ENCODE measurements at regions not wholly inside any gene's neighbourhood (a gene's known extent, or its start where the extent isn't known, plus 50 kb on each side); places are given as distances from the start of the nearest gene placed in this dataset.
"Not testable (repeated sequence)": the region's sequence is repeated elsewhere in the genome, so short reads cannot be mapped to it uniquely, and the experiment has no call there.

GRCh38 chr16:29355339-29356059, 51.0 kb downstream of the NPIPB11 start:
- not testable (repeated sequence) for DNase-seq

- not testable (repeated sequence) for DNase-seq
Observed at GRCh38 chr16:29354449-29354848, 52.1 kb downstream of the NPIPB11 start.

GRCh38 chr16:29352617-29352999, 53.9 kb downstream of the NPIPB11 start:
- DNase-seq = not testable (repeated sequence)

GRCh38 chr16:29351970-29352616, 54.4 kb downstream of the NPIPB11 start:
- not testable (repeated sequence) for DNase-seq

- DNase-seq = not testable (repeated sequence)
Observed at GRCh38 chr16:29351271-29351969, 55.1 kb downstream of the NPIPB11 start.

- DNase-seq = not testable (repeated sequence)
Observed at GRCh38 chr16:29349966-29350365, 56.5 kb downstream of the NPIPB11 start.

- not testable (repeated sequence) for DNase-seq
Observed at GRCh38 chr16:29348748-29349147, 57.8 kb downstream of the NPIPB11 start.

GRCh38 chr16:29348123-29348690, 58.3 kb downstream of the NPIPB11 start:
- not testable (repeated sequence) for DNase-seq

GRCh38 chr16:29346796-29347580, 59.5 kb downstream of the NPIPB11 start:
- DNase-seq = not testable (repeated sequence)

- not testable (repeated sequence) for DNase-seq
Observed at GRCh38 chr16:29346203-29346602, 60.3 kb downstream of the NPIPB11 start.

GRCh38 chr16:29342937-29343336, 63.6 kb downstream of the NPIPB11 start:
- not testable (repeated sequence) for DNase-seq

GRCh38 chr16:29340779-29341438, 65.6 kb downstream of the NPIPB11 start:
- DNase-seq = not testable (repeated sequence)

- DNase-seq = not testable (repeated sequence)
Observed at GRCh38 chr16:29340235-29340634, 66.3 kb downstream of the NPIPB11 start.

GRCh38 chr16:29338821-29339700, 67.5 kb downstream of the NPIPB11 start:
- DNase-seq = not testable (repeated sequence)

GRCh38 chr16:29337385-29337901, 69.1 kb downstream of the NPIPB11 start:
- not testable (repeated sequence) for DNase-seq

- not testable (repeated sequence) for DNase-seq
Observed at GRCh38 chr16:29335549-29335846, 71.0 kb downstream of the NPIPB11 start.

GRCh38 chr16:29334776-29335548, 71.5 kb downstream of the NPIPB11 start:
- not testable (repeated sequence) for DNase-seq

- not testable (repeated sequence) for DNase-seq
Observed at GRCh38 chr16:29333492-29334097, 72.9 kb downstream of the NPIPB11 start.

GRCh38 chr16:29330623-29331022, 75.9 kb downstream of the NPIPB11 start:
- not testable (repeated sequence) for DNase-seq
